Loucy (cell line): ENCODE measurements at regions not wholly inside any gene's neighbourhood (a gene's known extent, or its start where the extent isn't known, plus 50 kb on each side); places are given as distances from the start of the nearest gene placed in this dataset.

Experiments
- EZH2phosphoT487 ChIP-seq: fragments of 200-600 bp; IDR thresholded peaks from 2 replicates; pipeline ENCODE4 v1.6.1; 2018; ENCODE audit warnings: antibody characterized with exemption, mild to moderate bottlenecking, moderate library complexity, borderline replicate concordance
- TF ChIP-seq, protein P1 (sequence below): fragments of 200-600 bp; sonication (generic); conservative IDR thresholded peaks from 2 replicates; pipeline ENCODE4 v1.5.1; 2014; ENCODE audit warnings: mild to moderate bottlenecking, antibody characterized with exemption, low read length

DNA sequence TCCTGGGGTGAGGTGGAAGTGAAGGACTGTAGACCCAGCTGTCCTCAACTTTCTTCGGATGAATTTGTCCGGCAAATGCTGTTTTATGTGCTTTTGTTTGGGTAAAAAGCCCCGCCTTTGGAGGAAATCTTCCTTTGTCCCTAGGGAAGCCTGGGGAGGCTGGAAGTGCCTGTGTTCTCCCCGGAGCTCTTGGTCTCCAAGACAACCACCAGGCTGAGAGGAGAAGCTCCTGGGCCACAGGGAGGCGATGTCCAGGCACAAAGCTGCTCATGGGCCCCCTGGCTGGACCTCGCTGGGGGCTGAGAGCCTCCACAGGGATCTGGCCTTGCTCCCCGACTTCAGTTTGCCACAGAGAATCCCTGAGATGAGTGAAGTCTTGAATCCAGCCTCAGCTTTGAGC lies 293.1 kb upstream of the N4BP1 start:
- TF ChIP-seq, protein P1, sequence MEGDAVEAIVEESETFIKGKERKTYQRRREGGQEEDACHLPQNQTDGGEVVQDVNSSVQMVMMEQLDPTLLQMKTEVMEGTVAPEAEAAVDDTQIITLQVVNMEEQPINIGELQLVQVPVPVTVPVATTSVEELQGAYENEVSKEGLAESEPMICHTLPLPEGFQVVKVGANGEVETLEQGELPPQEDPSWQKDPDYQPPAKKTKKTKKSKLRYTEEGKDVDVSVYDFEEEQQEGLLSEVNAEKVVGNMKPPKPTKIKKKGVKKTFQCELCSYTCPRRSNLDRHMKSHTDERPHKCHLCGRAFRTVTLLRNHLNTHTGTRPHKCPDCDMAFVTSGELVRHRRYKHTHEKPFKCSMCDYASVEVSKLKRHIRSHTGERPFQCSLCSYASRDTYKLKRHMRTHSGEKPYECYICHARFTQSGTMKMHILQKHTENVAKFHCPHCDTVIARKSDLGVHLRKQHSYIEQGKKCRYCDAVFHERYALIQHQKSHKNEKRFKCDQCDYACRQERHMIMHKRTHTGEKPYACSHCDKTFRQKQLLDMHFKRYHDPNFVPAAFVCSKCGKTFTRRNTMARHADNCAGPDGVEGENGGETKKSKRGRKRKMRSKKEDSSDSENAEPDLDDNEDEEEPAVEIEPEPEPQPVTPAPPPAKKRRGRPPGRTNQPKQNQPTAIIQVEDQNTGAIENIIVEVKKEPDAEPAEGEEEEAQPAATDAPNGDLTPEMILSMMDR: no peak
- no peak for TF ChIP-seq EZH2phosphoT487
